NB4 (cell line): ENCODE measurements at regions not wholly inside any gene's neighbourhood (a gene's known extent, or its start where the extent isn't known, plus 50 kb on each side); places are given as distances from the start of the nearest gene placed in this dataset.

ENCODE experiments used
- DNase-seq: peaks from one replicate; pipeline ENCODE4 v3.0.0; 2010; ENCODE audit warnings: low read depth
- H3K4me3 ChIP-seq: one replicate; pipeline ENCODE4 v1.5.1; 2011; ENCODE audit warnings: mild to moderate bottlenecking, low read depth, low read length, moderate library complexity
- MYC ChIP-seq: IDR thresholded peaks from 2 replicates; pipeline ENCODE4 v1.6.1; 2011; ENCODE audit warnings: low read depth, low read length
- POLR2A ChIP-seq: IDR thresholded peaks from 2 replicates; pipeline ENCODE4 v1.6.1; 2011; ENCODE audit warnings: mild to moderate bottlenecking; ENCODE audit not compliant: insufficient read length; ENCODE audit errors: extremely low read depth
- TF ChIP-seq, protein P1 (sequence below): IDR thresholded peaks from one replicate; pipeline ENCODE4 v1.5.1; 2012; ENCODE audit warnings: low read depth, low read length
- TF ChIP-seq, protein P2 (sequence below): IDR thresholded peaks from 2 replicates; pipeline ENCODE4 v1.6.1; 2011; ENCODE audit warnings: low read depth, low read length

DNA sequence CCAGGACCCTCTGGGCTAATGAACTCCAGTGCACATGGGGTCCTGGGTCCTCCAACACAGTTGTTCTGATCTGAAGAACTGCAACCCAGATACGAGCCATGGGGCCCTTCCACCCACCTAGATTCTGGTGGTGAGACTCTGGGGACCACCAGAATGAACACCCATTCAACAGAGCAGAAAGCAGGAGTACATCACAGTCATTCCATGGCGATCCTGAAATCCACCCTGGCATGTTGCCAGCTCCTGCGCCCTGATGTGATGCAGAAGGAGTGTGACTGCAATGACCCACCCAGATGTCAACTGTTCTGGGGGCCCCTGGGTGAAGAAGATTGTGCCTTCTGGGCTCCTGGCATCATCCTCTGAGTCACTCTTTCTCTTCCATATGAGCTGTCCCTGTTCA, 211.6 kb downstream of the KIF26A start:
- no peak for DNase-seq
- TF ChIP-seq, protein P1, sequence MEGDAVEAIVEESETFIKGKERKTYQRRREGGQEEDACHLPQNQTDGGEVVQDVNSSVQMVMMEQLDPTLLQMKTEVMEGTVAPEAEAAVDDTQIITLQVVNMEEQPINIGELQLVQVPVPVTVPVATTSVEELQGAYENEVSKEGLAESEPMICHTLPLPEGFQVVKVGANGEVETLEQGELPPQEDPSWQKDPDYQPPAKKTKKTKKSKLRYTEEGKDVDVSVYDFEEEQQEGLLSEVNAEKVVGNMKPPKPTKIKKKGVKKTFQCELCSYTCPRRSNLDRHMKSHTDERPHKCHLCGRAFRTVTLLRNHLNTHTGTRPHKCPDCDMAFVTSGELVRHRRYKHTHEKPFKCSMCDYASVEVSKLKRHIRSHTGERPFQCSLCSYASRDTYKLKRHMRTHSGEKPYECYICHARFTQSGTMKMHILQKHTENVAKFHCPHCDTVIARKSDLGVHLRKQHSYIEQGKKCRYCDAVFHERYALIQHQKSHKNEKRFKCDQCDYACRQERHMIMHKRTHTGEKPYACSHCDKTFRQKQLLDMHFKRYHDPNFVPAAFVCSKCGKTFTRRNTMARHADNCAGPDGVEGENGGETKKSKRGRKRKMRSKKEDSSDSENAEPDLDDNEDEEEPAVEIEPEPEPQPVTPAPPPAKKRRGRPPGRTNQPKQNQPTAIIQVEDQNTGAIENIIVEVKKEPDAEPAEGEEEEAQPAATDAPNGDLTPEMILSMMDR, result no peak
- TF ChIP-seq, protein P2, sequence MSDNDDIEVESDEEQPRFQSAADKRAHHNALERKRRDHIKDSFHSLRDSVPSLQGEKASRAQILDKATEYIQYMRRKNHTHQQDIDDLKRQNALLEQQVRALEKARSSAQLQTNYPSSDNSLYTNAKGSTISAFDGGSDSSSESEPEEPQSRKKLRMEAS, result no peak
- no peak for TF ChIP-seq POLR2A
- TF ChIP-seq MYC, result no peak
- no peak overlapping the region for H3K4me3 ChIP-seq

DNA sequence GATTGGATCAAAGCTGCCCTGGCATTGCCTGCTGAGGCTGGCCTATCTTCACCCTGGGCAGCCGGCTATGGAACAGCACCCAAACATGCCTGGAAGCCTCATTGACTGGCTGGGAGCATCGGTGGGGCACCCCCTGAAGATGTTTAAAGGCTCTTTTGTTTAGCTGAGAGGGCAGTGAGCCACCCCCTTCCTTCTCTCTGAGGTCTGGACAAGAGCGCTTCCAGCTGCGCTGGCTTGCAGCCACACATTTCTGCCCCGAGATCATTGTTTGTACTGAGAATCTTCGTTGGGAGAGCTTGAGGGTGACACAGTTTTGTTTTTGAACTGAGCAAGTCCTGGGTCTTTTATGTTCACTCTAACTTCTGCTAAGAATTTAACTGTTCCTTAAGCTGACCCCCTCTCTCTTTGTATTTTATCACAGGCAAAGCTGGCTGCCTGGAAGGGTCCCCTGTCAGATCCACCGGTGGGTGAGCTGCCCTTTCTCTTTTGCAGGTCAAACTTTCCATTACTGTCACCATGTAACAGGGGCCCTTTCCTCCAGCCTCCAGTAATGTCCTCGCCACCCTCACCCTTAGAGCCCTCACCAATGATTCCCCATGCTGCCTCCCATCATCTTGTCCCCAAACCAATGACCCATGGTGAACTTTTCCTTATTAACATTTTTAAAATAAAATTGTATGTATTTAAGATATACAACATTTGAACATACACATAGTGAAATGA, 212.2 kb downstream of the KIF26A start:
- no peak overlapping the region for H3K4me3 ChIP-seq
- TF ChIP-seq, protein P2, result no peak
- no peak for TF ChIP-seq POLR2A
- TF ChIP-seq, protein P1, result no peak
- no peak for TF ChIP-seq MYC
- no peak for DNase-seq

DNA sequence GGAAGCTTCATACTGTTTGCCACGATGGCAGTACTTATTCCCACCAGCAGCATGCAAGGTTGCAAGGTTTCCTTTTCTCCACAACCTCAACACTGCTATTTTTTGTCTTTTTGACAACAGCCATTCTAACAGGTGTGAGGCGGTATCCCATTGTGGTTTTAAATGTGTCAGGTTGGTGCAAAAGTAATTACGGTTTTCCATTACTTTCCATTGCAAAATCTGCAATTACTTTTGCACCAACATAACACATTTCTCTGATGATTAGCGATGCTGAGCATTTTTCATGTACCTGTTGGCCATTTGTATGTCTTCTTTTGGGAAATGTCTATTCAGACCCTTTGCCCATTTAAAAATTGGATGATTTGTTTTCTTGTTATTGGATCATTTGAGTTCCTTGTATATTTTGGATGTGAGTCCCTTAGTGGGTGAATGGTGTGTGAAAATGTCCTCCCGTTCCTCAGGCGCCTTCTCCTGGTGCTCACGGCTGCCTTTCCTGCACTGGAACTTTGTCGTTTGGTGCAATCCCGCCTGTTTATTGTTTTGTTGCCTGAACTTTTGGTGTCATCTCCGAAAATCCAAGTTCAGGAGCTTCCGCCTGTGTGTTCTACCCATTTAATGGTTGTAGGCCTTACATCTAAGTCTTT, 213.6 kb downstream of the KIF26A start:
- TF ChIP-seq MYC (no peak), POLR2A (no peak)
- TF ChIP-seq, protein P1, result no peak
- TF ChIP-seq, protein P2, result no peak
- no peak overlapping the region for H3K4me3 ChIP-seq
- no peak for DNase-seq

DNA sequence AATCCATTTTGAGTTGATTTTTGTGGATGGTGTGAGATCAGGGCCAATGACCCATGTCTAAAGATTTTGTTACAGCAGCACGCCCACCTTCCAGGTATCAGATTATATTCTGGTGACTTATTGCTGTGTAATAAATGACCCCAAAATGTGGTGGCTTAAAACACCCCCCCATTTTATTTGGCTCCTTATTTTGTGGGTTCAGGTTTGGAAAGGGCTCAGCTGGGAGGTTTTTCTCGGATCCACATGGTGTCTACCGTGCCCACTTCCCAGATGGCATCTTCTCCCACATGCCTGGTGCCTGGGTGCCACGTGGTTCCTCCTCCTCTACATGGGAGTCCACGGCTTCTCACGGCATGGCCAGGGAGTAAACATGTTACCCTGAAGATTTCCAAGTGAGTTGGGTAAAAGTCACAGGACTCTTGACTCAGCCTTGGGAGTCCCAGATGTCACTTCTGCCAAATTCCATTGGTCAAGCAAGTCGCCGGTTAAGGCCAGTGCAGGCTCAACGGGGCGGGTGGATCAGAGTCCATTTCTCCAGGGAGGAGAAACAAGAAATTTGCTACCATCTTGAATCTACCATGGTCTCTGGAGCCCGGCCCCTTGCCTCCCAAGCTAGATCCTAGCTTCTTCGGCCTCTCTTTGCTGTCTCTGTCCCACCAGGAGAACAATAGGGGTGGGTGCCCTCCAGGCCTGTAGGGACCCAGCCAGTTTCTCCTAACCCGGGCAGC, 214.3 kb downstream of the KIF26A start:
- TF ChIP-seq, protein P2, result no peak
- TF ChIP-seq POLR2A (no peak), MYC (no peak)
- TF ChIP-seq, protein P1, result no peak
- DNase-seq, result no peak
- no peak overlapping the region for H3K4me3 ChIP-seq

DNA sequence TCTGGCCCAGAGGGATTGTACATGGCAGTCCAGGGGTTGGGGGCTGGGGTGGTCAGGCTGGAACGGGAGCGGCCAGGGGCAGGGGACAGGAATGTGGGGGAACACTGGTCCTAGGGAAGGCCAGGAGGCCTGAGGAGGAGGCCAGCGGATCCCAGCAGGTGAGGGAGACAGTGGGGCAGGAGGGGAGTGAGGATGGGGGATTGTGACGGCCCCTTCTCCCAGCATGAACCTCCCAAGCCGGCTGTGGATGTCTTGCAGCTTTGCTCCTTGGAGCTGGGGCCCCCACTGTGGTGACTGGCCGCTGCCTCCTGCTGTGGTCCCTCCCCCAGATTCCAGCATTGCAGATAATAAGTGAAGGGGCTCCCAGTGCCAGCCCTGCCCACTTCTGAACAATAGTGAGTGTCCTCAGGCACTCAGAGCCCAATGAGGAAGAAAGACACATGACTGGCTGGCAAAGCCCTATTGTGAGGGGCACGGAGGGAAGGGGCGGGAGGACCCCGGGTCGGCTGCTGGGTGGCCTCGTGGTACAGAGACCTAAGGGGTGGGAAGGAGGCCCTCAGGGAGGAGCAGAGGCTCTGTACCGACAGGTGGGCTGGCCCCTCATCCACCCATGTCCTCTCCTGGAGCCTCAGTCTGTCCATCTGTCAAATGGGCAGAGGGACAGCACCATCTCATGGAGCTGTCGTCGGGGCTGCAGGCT, 215.0 kb downstream of the KIF26A start:
- no peak for TF ChIP-seq POLR2A
- TF ChIP-seq, protein P2, result no peak
- TF ChIP-seq MYC, result no peak
- TF ChIP-seq, protein P1, result no peak
- DNase-seq, result no peak
- H3K4me3 ChIP-seq, result no peak overlapping the region
